Right lobe of liver (tissue), 4 donors: ENCODE measurements at regions not wholly inside any gene's neighbourhood (a gene's known extent, or its start where the extent isn't known, plus 50 kb on each side); places are given as distances from the start of the nearest gene placed in this dataset.

Experiments used
- POLR2A ChIP-seq: fragments of 450-650 bp; IDR thresholded peaks from one replicate; pipeline ENCODE4 v1.6.1; 2017; ENCODE audit warnings: antibody characterized with exemption, mild to moderate bottlenecking
- TF ChIP-seq, protein P1 (sequence below), 4 donors: fragments of 200-600 bp in 3 of 4; fragments of 450-650 bp in 1 of 4; IDR thresholded peaks; one replicate each; pipeline versions ENCODE4 v1.5.1 to v1.8.0; 2016 to 2022; ENCODE audit warnings: antibody characterized with exemption in 4 of 4, mild to moderate bottlenecking in 2 of 4
- donor health status: DM: no; HTN: no; CAD: no.
- donor health status: DM: no; HTN: no; CAD: no.
- donor health status: DM: no; HTN: yes; CAD: no.

DNA sequence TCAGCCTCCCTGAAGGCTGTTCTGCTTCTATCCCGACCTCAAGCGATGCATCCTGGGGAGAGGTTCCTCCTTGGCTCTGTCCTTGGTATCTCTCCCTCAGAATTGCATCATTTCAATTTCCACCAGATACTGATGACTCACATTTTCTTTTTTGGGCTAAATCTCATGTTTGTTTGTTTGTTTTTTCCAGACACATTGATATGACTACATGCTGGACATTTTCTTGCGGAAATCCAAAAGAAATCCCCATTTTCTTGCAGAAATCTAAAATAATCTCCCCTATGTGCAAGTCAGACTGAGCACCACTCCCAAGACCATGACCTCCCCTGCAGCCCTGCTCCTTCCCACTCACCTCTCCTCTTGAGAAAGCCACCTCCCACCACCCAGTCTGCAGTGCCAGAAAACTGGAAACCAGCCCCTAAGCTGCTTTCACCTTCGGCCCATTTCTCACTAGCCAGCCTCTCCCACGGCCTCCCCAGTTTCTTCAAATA is 260.2 kb upstream of the PRKCQ start:
- TF ChIP-seq, protein P1, sequence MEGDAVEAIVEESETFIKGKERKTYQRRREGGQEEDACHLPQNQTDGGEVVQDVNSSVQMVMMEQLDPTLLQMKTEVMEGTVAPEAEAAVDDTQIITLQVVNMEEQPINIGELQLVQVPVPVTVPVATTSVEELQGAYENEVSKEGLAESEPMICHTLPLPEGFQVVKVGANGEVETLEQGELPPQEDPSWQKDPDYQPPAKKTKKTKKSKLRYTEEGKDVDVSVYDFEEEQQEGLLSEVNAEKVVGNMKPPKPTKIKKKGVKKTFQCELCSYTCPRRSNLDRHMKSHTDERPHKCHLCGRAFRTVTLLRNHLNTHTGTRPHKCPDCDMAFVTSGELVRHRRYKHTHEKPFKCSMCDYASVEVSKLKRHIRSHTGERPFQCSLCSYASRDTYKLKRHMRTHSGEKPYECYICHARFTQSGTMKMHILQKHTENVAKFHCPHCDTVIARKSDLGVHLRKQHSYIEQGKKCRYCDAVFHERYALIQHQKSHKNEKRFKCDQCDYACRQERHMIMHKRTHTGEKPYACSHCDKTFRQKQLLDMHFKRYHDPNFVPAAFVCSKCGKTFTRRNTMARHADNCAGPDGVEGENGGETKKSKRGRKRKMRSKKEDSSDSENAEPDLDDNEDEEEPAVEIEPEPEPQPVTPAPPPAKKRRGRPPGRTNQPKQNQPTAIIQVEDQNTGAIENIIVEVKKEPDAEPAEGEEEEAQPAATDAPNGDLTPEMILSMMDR (IDR thresholded peaks at IDR 0.05): no peak
- no peak for TF ChIP-seq POLR2A
